Hindlimb muscle (tissue), 1 donor: ENCODE measurements at regions not wholly inside any gene's neighbourhood (a gene's known extent, or its start where the extent isn't known, plus 50 kb on each side); places are given as distances from the start of the nearest gene placed in this dataset.
"Not testable (repeated sequence)": the region's sequence is repeated elsewhere in the genome, so short reads cannot be mapped to it uniquely, and the experiment has no call there.

Experiments used
- DNase-seq: peaks from one replicate; pipeline ENCODE4 v3.0.0-alpha.2; 2013

- peak; percentile 47 for DNase-seq
Measured at GRCh38 chr5:96125231-96125891, 163.7 kb upstream of the ELL2 start.

- DNase-seq, result no peak
Measured at GRCh38 chr5:96124589-96124988, 162.9 kb upstream of the ELL2 start.

- no peak for DNase-seq
Measured at GRCh38 chr5:96123418-96123817, 161.8 kb upstream of the ELL2 start.

- no peak for DNase-seq
Measured at GRCh38 chr5:96121364-96121763, 159.7 kb upstream of the ELL2 start.

- no peak for DNase-seq
Measured at GRCh38 chr5:96120120-96120519, 158.5 kb upstream of the ELL2 start.

GRCh38 chr5:96117771-96118651, 156.4 kb upstream of the ELL2 start:
- DNase-seq, result no peak

GRCh38 chr5:96115147-96115807, 153.6 kb upstream of the ELL2 start:
- DNase-seq, result no peak

- no peak for DNase-seq
Measured at GRCh38 chr5:96114736-96115135, 153.1 kb upstream of the ELL2 start.

GRCh38 chr5:96113170-96113939, 151.7 kb upstream of the ELL2 start:
- no peak for DNase-seq

GRCh38 chr5:96112703-96113102, 151.1 kb upstream of the ELL2 start:
- DNase-seq, result no peak

- DNase-seq, result no peak
Measured at GRCh38 chr5:96112123-96112670, 150.5 kb upstream of the ELL2 start.

- DNase-seq, result no peak
Measured at GRCh38 chr5:96111080-96111756, 149.6 kb upstream of the ELL2 start.

GRCh38 chr5:96110300-96110699, 148.6 kb upstream of the ELL2 start:
- DNase-seq, result no peak

GRCh38 chr5:96108629-96109028, 147.0 kb upstream of the ELL2 start:
- DNase-seq, result not testable (repeated sequence)

- DNase-seq, result not testable (repeated sequence)
Measured at GRCh38 chr5:96103829-96104228, 142.2 kb upstream of the ELL2 start.

- no peak for DNase-seq
Measured at GRCh38 chr5:96101358-96102089, 139.9 kb upstream of the ELL2 start.

GRCh38 chr5:96097488-96097887, 135.8 kb upstream of the ELL2 start:
- not testable (repeated sequence) for DNase-seq

- DNase-seq, result no peak
Measured at GRCh38 chr5:96096724-96097123, 135.1 kb upstream of the ELL2 start.

- DNase-seq, result no peak
Measured at GRCh38 chr5:96094904-96095303, 133.3 kb upstream of the ELL2 start.

GRCh38 chr5:96093890-96094381, 132.3 kb upstream of the ELL2 start:
- no peak for DNase-seq

GRCh38 chr5:96093340-96093739, 131.7 kb upstream of the ELL2 start:
- DNase-seq, result no peak
